Keratinocyte (primary cell): ENCODE measurements at regions not wholly inside any gene's neighbourhood (a gene's known extent, or its start where the extent isn't known, plus 50 kb on each side); places are given as distances from the start of the nearest gene placed in this dataset.

Experiments
- CTCF ChIP-seq, 3 experiments: IDR thresholded peaks in 1 of 3; conservative IDR thresholded peaks in 1 of 3; optimal IDR thresholded peaks in 1 of 3; 2 replicates in 2 of 3; 3 replicates in 1 of 3; pipeline versions ENCODE3 to v1.5.1; 2011; ENCODE audit warnings: low read length in 3 of 3, mild to moderate bottlenecking in 3 of 3, moderate library complexity in 2 of 3, control low read depth in 1 of 3, inconsistent platforms in 1 of 3; ENCODE audit not compliant: insufficient read depth in 2 of 3; ENCODE audit errors: extremely low read depth in 1 of 3
- EZH2 ChIP-seq: IDR thresholded peaks from one replicate; pipeline ENCODE4 v1.6.1; 2012; ENCODE audit warnings: inconsistent platforms, mild to moderate bottlenecking, low read length, moderate library complexity

- no peak for TF ChIP-seq CTCF (optimal IDR thresholded peaks at IDR 0.05 in 1 of 3, IDR thresholded peaks at IDR 0.05 in 1 of 3, conservative IDR thresholded peaks at IDR 0.05 in 1 of 3; ENCODE audit: extremely low read depth in 1 of 3, insufficient read depth in 2 of 3, low read length in 3 of 3)
- TF ChIP-seq EZH2 = no peak
Measured at GRCh38 chr1:200317236-200317635, 92.6 kb downstream of the ZNF281 start.
